Lung (tissue), 11 donors: ENCODE measurements at regions not wholly inside any gene's neighbourhood (a gene's known extent, or its start where the extent isn't known, plus 50 kb on each side); places are given as distances from the start of the nearest gene placed in this dataset.

Experiments
- ATAC-seq: fragments of 200-7000 bp; cut with Tn5 transposase; one replicate; pipeline ENCODE4 v1.9.1; 2020; ENCODE audit warnings: moderate number of reproducible peaks; ENCODE audit not compliant: insufficient read depth, low FRiP score
- DNase-seq, 3 donors: peaks; one replicate each; pipeline ENCODE4 v3.0.0-alpha.2; 2013 to 2017
- H3K27ac ChIP-seq, 2 donors: one replicate each; pipeline ENCODE4 v1.5.1; 2013; ENCODE audit warnings: mild to moderate bottlenecking in 2 of 2, moderate library complexity in 2 of 2, control low read depth in 1 of 2, inconsistent platforms in 1 of 2, low read depth in 1 of 2, low read length in 1 of 2
- H3K27me3 ChIP-seq, 3 donors: one replicate each; pipeline ENCODE4 v1.5.1; 2013; ENCODE audit warnings: low read length in 2 of 3; ENCODE audit not compliant: control insufficient read depth in 3 of 3, insufficient read depth in 3 of 3
- H3K36me3 ChIP-seq, 4 donors: one replicate each; pipeline ENCODE4 v1.5.1; 2013; ENCODE audit warnings: low read length in 4 of 4, mild to moderate bottlenecking in 1 of 4, moderate library complexity in 1 of 4; ENCODE audit not compliant: control insufficient read depth in 4 of 4, insufficient read depth in 4 of 4
- H3K4me1 ChIP-seq, 5 donors: one replicate each; pipeline ENCODE4 v1.5.1; 2013; ENCODE audit warnings: low read length in 5 of 5, mild to moderate bottlenecking in 2 of 5, moderate library complexity in 1 of 5; ENCODE audit not compliant: control insufficient read depth in 5 of 5, insufficient read depth in 5 of 5
- H3K4me3 ChIP-seq: one replicate; pipeline ENCODE4 v1.5.1; 2013; ENCODE audit warnings: mild to moderate bottlenecking, control low read depth, moderate library complexity
- H3K9ac ChIP-seq, 2 donors: one replicate each; pipeline ENCODE4 v1.5.1; 2013; ENCODE audit warnings: low read length in 2 of 2, control low read depth in 1 of 2; ENCODE audit not compliant: insufficient read depth in 1 of 2
- H3K9me3 ChIP-seq, 4 donors: one replicate each; pipeline ENCODE4 v1.5.1; 2013; ENCODE audit warnings: low read length in 3 of 4, mild to moderate bottlenecking in 1 of 4, moderate library complexity in 1 of 4; ENCODE audit not compliant: control insufficient read depth in 4 of 4, insufficient read depth in 3 of 4
- WGBS, 2 donors: extraction: QIAGEN DNeasy Blood & Tissue Kit; methylation state at CpG; one replicate each; pipeline ENCODE4 v1.1.7; 2013; 5-methylcytosine and 5-hydroxymethylcytosine counted together
- TF ChIP-seq, protein P1 (sequence below): IDR thresholded peaks from 2 replicates; pipeline ENCODE4 v1.5.1; 2012; ENCODE audit warnings: mild to moderate bottlenecking; ENCODE audit errors: control extremely low read depth, extremely low read depth
- donor health status: control.
- donor health status: control.
- donor health status: Bipolar disorder and iron deficiency.
- donor health status: healthy.
- donor health status: DM: yes; HTN: yes; CAD: no.

DNA sequence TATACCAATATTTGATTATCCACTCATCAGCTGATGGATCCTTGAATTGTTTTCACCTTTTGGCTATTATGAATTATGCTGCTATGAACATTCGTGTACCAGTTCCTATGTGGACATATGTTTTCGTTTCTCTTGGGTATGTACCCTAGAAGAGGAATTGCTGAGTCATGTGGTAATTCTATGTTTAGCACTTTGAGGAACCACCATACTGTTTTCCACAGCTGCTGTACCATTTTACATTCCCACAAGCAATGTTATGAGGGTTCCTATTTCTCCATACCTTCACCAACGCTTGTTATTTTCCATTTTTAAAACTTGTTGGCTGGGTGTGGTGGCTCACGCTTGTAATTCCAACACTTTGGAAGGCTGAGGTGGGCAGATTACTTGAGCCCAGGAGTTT is 62.9 kb downstream of the RPLP1 start:
- no peak for DNase-seq
- ATAC-seq: no peak
- H3K4me3 ChIP-seq: no peak overlapping the region
- no peaks in the 10 kb centered on the region for H3K36me3 ChIP-seq
- TF ChIP-seq, protein P1, sequence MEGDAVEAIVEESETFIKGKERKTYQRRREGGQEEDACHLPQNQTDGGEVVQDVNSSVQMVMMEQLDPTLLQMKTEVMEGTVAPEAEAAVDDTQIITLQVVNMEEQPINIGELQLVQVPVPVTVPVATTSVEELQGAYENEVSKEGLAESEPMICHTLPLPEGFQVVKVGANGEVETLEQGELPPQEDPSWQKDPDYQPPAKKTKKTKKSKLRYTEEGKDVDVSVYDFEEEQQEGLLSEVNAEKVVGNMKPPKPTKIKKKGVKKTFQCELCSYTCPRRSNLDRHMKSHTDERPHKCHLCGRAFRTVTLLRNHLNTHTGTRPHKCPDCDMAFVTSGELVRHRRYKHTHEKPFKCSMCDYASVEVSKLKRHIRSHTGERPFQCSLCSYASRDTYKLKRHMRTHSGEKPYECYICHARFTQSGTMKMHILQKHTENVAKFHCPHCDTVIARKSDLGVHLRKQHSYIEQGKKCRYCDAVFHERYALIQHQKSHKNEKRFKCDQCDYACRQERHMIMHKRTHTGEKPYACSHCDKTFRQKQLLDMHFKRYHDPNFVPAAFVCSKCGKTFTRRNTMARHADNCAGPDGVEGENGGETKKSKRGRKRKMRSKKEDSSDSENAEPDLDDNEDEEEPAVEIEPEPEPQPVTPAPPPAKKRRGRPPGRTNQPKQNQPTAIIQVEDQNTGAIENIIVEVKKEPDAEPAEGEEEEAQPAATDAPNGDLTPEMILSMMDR: no peak
- H3K27ac ChIP-seq: no peak overlapping the region
- H3K9me3 ChIP-seq: no peaks in the 10 kb centered on the region
- WGBS, 2 donors: 57 to 74% methylated on average over 4 of the region's 4 CpGs
- H3K4me1 ChIP-seq: peaks cover 0 to 2% (median 0%) of the 10 kb centered on the region in 5 donors
- no peaks in the 10 kb centered on the region for H3K27me3 ChIP-seq
- no peak overlapping the region for H3K9ac ChIP-seq

DNA sequence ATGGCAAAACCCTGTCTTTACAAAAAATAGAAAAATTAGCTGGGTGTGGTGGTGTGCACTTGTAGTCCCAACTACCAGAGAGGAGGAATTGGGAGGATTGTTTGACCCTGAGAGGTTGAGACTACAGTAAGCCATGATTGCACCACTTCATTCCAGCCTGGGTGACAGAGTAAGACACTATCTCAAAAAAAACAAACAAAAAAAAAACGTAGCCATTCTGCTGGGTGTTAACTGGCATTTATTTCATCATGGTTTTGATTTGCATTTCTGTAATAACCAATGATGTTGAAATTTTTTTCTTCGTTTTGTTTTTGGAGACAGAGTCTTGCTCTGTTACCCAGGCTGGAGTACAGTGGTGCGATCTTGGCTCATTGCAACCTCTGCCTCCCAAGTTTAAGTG is 63.3 kb downstream of the RPLP1 start:
- Histone ChIP-seq H3K27ac (no peak overlapping the region), H3K36me3 (no peaks in the 10 kb centered on the region), H3K27me3 (peaks cover 0 to 2% (median 0%) of the 10 kb centered on the region in 3 donors), H3K4me3 (no peak overlapping the region), H3K9me3 (no peaks in the 10 kb centered on the region), H3K9ac (no peak overlapping the region), H3K4me1 (peaks cover 0 to 2% (median 0%) of the 10 kb centered on the region in 5 donors)
- WGBS, 2 donors: 44 to 61% methylated on average over 3 of the region's 3 CpGs
- no peak for DNase-seq
- TF ChIP-seq, protein P1: no peak
- ATAC-seq: no peak

DNA sequence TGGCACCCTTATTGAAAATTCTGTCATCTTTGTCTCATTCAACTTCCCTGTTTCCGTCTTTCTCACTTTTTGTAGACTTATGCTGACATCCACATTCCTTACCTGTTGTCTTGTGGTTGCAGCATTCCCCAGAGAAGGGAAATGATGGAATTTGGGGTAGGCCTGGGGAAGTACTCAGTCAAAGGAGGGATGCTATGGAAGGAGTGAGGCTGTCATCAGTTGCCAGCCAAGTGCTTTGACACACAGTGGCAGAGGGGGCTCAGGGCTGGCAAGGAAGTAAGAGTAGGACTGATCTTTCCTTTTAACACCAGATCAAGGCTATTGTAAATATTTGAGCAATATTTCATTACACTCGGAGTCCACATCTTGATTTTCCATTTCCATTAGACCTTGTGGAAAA is 64.4 kb downstream of the RPLP1 start:
- 78 to 91% methylated on average over 2 of the region's 2 CpGs for WGBS, 2 donors
- no peak for ATAC-seq
- no peak overlapping the region for H3K4me3 ChIP-seq
- H3K9me3 ChIP-seq: no peaks in the 10 kb centered on the region
- TF ChIP-seq, protein P1: no peak
- peaks cover 0 to 2% (median 0%) of the 10 kb centered on the region in 3 donors for H3K27me3 ChIP-seq
- no peak for DNase-seq
- peaks cover 0 to 2% (median 0%) of the 10 kb centered on the region in 5 donors for H3K4me1 ChIP-seq
- no peak overlapping the region for H3K9ac ChIP-seq
- H3K27ac ChIP-seq: no peak overlapping the region
- H3K36me3 ChIP-seq: no peaks in the 10 kb centered on the region

DNA sequence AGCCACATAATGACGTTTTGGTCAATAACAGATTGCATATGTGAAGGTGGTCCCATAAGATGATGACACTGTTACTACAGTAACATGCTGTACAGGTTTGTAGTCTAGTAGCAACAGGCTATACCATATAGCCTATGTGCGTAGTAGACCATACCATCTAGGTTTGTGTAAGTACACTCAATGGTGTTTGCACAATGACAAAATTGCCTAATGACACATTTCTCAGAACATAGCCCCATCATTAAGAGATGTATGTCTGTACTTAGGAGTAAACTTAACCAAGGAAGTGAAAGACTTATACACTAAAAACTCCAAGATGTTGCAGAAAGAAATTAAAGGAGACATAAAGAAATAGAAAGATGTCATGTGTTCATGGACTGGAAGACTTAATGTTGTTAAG is 66.2 kb downstream of the RPLP1 start:
- TF ChIP-seq, protein P1: no peak
- no peak overlapping the region for H3K27ac ChIP-seq
- 79 to 91% methylated on average over 2 of the region's 2 CpGs for WGBS, 2 donors
- H3K36me3 ChIP-seq: no peaks in the 10 kb centered on the region
- no peak for ATAC-seq
- H3K9ac ChIP-seq: no peak overlapping the region
- H3K4me3 ChIP-seq: no peak overlapping the region
- H3K9me3 ChIP-seq: no peaks in the 10 kb centered on the region
- no peaks in the 10 kb centered on the region for H3K4me1 ChIP-seq
- DNase-seq: no peak
- H3K27me3 ChIP-seq: peaks cover 0 to 2% (median 0%) of the 10 kb centered on the region in 3 donors
